ENCODE measurements at regions not wholly inside any gene's neighbourhood (a gene's known extent, or its start where the extent isn't known, plus 50 kb on each side); places are given as distances from the start of the nearest gene placed in this dataset.

DNA sequence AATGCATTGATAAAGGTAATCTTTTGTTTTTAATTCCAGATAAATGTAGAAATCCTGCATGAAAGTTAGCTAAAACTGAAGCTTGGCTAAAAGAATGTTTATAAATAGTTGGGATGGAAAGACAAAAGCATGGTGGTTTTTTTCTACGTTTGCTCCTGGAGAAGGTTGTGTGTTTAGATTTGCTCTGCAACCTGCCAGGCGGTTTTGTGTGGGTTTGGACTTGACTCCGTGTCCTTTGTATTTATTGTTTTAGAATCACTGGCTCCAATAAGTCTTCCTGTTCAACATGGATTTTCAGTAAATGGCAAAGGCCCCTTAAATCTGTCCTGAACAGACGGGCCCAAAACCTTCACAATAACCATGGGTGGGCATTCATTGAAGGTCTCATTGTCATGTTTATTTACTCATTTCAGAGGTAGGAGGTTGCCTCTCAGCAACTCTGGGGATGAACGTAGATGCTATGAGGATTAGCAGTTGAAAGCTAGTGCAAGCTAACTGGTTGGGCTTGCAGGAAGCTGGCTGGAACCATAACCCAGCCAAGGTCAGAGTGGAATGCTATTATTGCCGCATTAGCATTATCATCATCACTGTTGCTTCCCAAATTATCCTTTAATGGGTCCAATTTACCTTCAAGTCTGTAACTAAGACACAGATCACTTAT, 60.6 kb upstream of the ADAMTS9 start:
- DNase-seq (ENCODE audit: low read depth, low spot score): peak; percentile 61

DNA sequence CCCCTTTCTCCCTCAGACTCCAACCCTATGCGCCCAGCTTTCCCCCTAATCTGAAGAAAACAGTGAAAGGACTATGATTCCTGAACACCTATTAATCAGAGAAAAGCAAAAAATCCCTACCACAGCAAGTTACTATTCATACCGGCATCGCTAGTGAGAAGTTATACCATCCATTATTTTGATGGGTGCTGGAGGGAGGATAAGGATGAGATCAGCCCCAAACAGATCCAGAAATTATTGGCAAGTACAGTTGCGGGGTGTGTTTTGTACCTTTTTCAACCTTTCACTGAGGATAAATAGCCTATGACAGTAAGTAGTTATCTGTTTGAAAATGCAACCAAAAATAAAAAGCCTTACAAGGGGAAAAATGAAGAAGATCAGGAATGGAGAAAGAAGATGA, 59.9 kb upstream of the ADAMTS9 start:
- no peak for DNase-seq (ENCODE audit: low read depth, low spot score)

DNA sequence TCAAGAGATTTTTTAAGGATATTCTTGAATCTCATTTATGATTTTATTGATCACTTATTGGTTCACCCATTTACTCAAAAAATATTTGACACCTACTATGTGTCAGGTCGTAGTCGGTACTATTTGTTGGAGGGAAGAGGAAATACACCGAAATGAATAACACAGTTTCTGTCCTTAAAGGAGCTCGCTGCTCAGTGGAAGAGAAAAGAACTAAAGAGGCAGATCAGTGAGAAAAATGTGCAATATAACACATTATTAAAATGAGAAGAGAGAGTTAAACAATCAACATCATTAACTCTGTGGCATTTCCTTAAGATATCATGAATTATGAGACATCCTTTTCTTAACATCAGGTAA, 56.1 kb upstream of the ADAMTS9 start:
- DNase-seq (ENCODE audit: low read depth, low spot score): no peak

- no peak for DNase-seq (ENCODE audit: low read depth, low spot score)
Observed at GRCh38 chr3:64743156-64743886, 55.5 kb upstream of the ADAMTS9 start.

- no peak for DNase-seq (ENCODE audit: low read depth, low spot score)
Observed at GRCh38 chr3:64741341-64741740, 53.5 kb upstream of the ADAMTS9 start.

- no peak for DNase-seq (ENCODE audit: low read depth, low spot score)
Observed at GRCh38 chr3:64739971-64740631, 52.3 kb upstream of the ADAMTS9 start.

Measured in iPS DF 19.7 (cell line).